Muscle of back (tissue), 3 donors: ENCODE measurements at regions not wholly inside any gene's neighbourhood (a gene's known extent, or its start where the extent isn't known, plus 50 kb on each side); places are given as distances from the start of the nearest gene placed in this dataset.

Source experiments
- DNase-seq, 3 donors: peaks; one replicate each; pipeline versions ENCODE4 v3.0.0 to v3.0.0-alpha.2; 2013

DNA sequence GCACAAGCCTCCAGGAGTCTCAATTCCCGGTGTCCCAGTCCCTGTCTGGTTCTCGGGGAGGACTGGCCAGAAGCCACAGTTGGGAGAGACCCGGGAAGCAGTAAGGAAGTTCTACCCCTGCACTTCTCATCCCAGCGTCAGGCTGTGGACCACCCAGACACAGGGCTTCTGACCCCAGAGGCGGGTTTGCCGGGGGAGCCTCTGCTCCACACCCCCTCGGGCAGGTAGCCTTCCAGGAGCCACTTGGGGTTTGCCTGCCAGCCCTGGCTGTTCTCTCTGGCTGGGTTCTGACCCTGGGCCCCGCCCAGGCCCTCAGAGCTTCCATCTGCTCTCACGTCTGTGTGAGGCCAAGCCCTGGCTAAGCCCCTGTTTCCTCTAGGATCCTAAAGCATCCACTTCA, 94.4 kb upstream of the GPC1 start:
- no peak for DNase-seq

DNA sequence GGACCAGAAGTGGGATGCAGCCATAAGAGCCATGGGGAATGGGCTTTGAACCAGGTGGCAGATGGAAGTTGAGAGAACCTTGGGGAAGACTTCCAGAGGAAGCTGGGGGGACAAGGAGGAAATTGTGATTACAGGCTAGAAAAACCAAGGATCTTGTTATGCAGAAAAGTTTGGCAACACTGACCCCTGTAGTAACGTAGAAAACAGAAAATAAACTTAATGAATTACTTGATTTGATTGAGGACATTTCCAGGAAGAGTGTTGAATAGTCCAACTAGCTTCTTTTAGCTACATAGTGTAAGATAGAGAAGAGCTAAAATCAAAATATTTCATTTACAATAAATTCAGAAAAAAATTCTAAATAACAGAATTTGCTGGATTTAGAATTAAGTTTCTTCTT, 91.9 kb upstream of the GPC1 start:
- DNase-seq = no peak

DNA sequence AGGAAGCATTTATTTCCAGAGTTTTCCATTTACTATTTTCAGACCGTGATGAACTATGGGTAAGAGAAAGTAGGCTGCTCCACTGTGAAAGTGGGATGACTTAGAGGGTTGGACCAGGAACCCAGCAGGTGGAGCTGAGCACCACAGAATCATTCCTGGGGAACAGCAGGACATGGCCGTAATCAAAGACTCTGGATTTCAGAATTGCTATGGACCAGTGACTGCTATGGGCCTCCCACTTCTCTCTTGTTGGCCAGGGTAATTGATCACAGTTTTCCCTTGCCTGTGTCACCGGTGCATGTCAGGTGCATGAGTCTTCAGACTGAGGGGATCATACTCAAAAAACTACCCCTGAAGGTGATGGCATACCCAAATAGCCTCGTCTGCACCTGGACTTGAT, 90.6 kb upstream of the GPC1 start:
- DNase-seq = no peak

DNA sequence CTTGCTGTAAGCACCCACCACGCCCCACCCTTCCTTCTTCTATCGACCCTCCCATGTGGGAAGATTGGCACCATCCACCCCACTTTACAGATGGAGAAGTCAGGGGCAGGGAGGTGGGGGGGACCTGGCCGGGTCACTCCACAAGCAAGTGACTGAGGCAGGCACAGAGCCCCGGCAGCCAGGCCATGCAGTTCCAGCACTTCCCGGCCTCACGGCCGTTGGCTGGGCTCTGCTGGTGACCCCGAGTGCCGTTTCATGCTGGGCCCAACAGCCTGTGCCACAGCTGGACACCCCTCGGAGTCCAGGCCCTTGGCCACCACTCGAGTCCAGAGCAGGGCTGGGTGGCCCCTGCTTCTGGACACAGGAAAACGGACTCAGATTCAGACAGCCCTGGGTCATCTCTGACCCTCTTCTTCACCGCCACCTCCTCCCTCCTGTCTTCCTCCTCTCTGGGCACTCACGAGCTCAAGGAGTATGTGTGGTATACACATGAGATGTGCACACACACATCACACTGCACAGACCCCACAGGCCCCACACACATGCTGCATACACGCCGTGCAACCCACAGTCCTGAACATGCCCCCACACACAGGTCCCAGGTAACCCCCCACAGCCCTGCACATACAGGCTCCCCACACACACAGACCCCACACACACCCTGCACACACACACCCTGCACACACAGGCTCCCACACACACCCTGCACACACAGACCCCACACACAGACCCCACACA, 89.3 kb upstream of the GPC1 start:
- no peak for DNase-seq

DNA sequence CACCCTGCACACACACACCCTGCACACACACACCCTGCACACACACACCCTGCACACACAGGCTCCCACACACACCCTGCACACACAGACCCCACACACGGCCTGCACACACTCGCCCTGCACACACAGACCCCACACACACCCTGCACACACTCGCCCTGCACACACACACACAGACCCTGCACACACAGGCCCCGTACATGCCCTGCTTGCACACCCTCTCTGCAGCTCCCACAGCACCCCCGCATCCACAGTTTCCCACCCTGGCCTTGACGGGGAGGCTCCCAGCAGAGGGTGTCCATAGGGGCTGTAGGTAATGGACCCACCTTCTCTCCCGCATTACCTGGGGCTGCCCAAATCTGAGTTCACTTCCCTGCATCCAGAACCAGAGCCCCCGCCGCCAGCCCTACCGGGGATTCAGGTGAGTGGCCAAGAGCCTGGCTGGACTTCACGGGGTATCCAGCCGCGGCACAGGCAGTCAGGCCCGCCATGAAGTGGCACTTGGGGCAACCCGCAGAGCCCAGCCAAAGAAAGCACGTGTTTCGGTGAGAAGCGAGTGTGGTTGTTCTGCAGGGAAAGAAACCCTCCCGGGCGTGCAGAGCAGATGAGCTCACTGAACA, 88.6 kb upstream of the GPC1 start:
- no peak for DNase-seq

DNA sequence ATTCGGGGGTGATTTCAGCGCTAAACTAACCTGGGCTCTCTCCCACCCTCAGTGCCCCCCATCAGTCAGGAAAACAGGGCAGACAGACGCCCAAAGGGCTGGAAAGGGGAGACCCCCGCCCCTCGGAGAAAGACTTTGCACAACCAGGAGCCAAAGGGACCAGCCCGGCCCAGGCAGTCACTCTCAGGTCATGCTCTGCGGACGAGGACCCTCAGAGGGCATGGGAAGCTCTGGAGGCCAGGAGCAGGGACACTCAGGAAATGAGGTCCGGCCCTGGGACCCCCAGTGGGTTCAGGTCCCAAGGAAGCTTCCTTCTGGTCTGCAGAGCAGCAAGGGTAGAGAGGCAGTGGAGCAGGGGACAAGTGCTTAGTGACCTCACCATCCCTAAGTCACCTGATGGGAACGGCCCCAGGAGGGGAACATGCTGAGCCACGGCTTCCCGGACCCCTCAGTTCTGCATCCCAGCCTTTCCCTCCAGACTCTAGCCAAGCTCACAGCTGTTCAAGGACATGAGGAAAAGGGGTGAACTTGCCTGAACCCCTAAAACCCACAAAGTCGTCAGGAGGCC, 88.0 kb upstream of the GPC1 start:
- no peak for DNase-seq

DNA sequence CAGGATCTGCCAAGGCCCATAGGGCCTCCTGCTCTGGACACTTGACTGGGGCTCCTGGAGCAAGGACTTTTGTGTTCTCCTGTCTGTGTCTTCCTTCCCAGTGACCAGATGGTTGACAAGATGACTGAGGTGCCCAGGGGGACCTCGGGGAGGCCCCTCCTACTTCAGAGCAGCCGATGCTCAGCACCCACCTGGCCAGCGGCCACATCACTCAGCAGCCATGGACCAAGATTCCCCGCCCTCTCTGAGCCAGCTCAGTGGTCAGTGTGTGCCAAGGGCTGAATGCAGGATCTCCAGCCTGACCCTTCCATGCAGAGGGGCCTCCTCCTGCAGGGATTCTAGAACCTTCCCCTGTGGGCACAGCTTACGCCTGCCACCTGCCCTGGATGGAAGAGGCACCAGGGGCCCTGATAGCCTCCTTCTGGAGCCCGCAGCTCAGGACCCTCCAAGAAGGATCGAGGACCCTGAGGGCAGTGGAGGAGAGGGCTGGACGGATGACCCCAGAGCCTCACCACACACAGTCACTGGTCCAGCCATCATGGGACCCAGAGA, 87.4 kb upstream of the GPC1 start:
- DNase-seq = no peak

DNA sequence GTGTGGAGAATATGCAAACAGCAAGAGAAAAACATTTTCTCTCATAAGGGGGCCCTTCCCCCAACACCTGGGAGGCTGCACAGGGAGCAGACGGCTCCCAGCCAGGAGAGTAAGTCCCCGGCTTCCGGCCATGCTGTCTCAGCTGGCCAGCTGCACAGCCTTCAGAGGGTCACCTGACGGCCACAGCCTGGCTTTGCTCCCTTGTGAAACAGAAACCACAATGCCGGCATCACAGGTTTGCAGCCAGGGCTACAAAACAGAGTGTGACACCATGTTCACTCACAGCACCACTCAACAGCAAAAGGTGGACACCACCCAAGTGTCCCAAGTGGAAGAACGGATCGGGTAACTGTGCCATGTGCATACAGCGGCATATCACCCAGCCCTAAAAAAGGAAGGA, 86.9 kb upstream of the GPC1 start:
- no peak for DNase-seq

DNA sequence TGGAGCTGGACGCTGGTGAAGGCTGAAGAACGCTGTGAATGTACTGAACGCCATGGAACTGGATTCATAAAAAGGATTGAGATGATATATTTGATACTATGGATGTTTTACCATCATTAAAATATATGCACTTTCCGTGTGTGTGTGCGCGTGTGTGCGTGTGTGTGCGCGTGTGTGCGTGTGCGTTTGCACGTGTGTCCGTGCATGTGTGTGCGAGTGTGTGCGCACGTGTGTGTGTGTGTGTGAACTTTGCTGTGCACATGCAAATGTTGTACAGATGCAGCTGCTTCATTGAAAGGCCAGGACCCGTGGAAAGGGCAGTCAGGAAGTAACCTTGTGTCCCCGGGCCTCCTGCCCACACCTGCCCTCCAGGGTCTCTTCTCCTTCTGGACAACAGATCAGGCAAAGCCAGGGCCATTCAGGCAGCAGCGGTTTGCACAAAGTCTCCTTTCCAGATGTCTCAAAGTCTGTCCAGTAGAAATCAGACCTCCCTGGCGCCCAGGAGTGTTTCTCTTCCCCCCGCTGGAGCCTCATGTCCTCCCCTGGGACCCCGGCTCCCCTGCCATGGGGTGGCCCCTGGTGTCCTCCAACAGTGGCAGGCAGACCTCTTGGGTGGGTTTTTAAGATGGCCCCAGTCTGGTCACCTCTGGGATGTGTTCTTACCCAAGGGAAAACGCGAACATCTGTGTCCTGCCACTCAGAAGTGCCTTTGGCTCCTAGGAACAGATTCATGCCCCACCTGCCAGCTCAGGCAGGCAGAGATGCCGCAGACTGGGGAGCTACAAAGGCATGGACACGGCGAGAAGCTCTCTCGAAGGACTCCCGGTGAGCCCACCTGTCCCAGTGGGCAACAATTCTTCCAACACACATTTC, 86.1 kb upstream of the GPC1 start:
- no peak for DNase-seq

DNA sequence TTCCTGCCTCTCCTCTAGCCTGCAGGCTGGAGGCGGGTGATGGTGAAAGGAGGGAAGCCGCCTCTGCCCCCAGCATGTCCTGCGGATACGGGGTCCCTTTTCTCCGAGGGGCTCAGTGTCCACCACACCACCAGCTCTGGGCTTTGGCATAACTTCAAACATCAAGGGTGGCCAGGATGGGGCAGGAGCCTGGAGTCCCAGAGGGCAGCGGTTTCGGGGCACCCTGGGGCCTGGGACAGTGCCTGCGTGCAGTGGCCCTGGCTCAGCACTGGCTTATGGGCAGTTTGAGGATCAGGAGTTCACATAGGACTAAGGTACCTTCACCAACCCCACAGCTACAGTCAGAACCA, 85.5 kb upstream of the GPC1 start:
- no peak for DNase-seq

DNA sequence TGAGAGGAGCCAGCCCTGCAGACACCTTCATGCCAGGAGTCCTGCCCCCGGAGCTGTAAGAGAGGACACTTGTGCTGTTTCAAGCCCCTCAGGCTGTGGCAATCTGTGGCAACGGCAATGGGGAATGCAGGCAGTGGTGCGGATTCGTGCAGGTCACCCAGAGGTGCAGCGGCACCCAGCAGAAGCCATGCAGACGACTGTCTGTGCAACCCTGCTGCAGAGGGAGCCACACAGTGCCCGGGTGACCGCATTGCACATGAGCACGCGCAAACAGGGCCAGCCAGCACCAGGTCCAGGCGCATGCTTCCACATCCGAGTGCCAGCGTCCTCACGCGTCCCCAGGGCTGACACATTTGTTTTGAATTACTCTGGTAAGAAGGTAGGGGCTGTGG, 84.8 kb upstream of the GPC1 start:
- DNase-seq = no peak

DNA sequence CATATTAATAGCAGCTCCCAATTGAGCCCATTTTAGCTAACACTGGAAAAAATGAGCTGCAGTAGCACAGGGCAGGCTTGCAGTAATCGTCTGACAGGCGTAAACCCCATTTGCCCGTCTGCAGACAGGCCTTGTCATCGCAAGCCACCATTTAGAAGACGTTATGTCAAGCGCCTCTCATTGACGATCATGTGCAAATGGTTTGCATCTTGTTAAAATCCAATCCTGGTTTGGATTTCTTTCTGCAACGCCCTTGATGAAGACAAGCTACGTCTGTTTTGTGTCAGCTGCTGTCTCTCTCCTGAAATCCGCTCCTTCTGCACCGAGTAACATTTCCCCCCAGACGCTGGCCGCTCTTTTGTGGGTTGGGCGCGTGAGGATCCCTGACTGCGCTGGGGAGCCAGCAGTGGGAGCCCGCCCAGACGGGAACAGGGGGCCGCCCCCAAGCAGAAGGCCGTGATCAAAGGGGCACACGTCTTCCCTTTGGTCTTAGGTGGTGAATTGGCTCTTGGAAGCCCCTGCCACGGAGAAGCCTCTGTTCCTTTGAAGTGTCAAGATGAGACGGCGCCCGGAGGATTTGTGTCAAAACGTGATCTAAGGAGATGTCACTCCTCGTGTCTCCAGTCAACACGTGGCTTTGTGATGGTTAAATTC, 84.2 kb upstream of the GPC1 start:
- no peak for DNase-seq

DNA sequence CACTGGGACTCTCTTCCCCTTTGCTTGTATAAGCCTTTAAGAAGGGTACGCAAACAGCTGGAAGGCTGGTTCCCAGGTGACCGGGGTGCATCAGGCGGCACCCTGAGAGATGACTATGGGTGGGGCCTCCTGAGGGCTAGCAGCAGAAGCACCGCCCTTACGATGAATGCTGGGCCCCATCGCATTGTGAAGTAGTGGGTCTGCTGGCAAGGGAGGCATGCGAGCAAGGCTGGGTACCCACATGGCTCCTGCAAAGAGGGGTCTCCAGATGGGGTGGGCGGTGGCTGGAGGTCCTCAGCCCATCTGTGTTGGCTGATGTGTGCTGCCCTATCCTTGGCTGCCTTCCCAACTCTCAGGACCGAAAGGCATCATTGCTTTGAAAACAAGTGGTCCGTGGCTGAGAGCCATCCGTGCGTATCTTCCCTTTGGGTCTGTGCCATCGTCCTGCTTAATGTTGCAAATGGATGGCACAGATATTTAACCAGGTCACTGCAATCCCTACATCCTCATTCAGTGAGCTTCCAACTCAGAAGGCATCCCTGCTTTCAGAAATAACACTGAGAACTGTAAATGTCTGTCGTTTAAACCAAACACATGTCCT, 83.5 kb upstream of the GPC1 start:
- DNase-seq = no peak

DNA sequence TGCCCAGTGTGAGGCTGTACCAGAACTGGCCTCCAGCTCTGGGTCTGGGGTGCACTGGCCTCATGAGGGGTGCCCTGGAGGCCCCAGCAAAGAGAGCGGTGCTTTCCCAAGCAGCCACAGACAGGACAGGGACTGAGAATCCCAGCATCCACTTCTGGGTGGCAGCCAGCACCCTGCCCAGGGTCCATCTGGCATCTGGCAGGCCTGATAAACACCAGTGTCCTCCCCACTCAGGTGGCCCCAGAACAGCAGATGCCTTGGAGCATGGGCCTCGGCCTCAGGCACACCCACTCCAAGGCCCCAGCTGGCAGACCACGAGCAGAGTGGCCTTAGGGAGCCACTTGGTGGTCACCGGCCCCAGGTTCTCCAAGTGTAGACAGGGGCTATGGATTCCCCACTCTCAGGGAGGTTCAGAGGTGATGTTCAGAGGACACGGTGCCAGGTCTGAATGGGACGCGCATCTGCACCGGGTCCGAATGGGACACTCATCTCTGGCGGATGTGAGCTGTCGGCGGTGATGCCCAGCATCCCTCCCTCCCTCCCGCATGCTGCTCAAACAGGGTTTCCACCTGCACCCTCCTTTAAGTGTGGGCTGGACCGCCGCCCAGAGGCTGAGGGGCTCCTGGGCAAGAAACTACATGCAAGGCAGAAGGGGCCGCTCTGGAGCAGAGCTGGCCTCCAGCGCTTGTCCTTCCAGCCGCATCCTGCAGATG, 82.2 kb upstream of the GPC1 start:
- DNase-seq = no peak

DNA sequence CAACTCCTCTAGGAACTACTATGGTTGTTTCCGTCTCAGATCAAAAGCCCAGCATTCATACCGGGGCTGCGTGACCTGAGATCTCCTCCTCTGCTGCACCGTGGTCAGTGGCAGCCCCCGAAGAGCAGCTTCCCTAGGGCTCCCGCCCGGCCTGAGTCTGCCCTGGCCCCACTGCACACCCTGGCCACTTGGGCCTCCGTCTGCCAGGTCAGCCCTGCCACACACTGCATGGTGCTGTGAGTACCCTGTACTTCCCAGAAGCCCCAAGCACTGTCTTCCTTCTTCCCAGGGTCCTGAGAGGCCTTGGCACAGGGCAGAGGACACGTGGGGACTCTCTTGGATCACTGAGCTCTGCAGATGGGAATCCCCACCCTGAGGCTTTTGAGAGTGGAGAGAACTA, 81.5 kb upstream of the GPC1 start:
- no peak for DNase-seq

DNA sequence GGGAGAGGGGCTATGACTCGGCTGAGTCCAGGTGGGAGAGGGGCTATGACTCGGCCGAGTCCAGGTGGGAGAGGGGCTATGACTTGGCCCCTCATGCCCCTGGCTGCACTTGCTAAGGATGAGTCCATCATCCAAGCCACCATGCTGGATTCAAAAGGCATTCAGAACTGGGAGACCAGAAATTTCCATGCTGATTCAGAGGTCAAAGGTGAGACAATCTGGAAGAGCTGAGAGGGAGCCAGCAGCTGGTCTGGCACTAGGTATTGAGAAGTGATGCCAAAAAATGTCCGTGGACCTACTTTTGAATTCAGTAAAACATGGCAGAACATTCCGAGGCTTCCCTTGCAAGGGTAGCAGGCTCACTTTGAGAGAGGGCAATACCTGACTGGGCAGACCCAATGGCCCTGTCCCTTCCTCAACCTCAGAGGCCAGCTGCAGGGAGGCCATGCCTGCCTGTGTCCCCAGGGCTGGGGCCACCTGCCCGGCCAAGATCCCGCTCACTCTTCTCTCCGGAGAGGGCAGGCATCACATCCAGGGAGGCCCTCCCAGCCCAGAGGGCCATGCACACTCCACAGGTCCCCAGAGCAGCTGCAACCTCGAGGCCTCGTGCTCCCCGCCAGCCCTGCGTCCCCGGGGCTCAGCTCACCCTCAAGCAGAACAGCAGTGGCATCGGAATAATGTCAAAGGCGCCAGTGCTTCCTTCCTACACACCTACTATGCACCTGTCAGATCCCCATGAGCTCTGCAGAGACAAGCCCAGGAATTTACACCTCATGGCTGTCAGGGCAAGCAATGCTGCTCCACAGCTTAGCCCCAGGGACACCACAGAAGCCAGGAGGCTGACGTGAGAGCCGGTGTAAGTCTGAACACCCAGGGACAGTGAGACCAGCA, 80.2 kb upstream of the GPC1 start:
- no peak for DNase-seq

DNA sequence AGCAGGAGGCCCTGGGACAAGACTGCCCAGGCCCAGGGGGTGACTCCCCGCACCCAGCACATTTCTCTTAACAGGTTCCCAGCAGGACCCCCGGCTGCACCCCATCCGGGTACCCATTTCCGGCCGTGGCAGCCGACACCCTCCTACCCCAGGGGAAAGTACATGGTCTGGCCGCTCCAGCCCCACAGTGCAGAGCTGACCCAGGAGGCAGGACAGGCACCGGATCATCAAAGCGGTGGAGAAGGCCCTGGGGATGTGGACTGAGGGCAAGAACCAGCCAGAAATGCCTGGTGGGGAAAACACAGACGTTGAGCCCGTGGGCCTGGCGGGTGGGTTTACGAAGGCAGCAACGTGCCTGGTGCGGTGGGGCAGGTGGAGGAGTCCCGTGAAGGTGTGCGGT, 79.5 kb upstream of the GPC1 start:
- no peak for DNase-seq

DNA sequence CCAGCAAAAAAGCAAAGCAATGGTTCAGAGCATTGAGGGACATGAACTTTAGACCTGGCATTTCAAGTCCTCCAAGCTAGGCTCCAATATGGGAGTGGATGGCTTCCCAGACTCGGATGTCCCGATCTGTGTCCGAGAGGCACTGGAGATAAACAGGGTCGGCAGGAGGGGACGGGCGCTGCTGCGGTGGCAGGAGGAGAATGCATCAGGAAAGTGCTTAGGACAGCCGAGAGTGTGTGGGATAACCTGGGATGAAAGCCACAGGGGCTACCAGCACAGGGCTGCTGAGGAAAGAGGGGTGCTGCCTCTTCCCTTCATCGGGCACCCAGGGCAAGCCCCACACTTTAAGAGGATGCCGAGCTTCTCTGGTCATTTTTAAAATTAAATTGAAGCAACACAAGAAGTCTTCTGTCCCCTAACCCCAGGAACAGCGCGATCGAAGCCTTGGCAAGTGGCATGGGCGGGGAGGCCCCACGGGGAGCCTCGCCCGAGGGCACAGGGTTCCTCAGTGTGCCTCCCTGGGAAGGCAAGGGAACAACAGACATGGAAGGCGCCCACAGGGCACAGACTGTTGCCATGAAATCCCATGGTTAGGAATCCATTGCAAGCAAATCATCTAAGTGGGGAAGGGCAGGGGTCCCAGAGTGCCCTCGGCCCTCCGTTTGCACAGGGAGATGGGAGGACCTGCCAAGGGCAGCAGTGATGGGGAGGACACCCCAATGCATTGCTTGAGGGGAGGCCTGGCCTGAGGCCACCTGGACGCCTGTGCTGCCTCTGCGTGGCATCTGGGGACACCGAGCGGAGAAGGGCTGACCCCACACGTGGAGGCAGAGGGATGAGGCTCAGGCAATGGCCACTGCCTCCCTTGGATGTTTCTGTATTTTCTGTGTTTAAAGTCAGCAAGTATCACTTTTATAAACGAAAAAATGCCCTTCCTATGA, 78.5 kb upstream of the GPC1 start:
- no peak for DNase-seq

DNA sequence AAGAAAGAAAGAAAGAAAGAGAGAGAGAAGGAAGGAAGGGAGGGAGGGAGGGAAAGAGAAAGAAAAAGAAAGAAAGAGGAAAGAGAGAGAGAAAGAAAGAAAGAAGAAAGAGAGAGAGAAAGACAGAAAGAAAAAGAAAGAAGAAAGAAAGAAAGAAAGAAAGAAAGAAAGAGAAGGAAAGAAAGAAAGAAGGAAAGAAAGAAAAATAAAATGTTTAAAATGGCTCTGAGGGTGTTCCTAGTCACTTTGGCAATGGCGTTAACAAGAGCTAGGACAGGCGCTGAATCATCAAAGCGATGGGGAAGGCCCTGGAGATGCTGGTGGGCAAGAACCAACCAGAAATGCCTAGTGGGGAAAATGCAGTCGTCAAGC, 77.8 kb upstream of the GPC1 start:
- DNase-seq = no peak
